HEK293T (cell line): ENCODE measurements at regions not wholly inside any gene's neighbourhood (a gene's known extent, or its start where the extent isn't known, plus 50 kb on each side); places are given as distances from the start of the nearest gene placed in this dataset.

Experiments used
- ARNT ChIP-seq: fragments of 450-650 bp; IDR thresholded peaks from 2 replicates; pipeline ENCODE4 v1.6.1; 2017; ENCODE audit warnings: mild to moderate bottlenecking
- FOXA1 ChIP-seq: fragments of 450-650 bp; IDR thresholded peaks from 2 replicates; pipeline ENCODE4 v1.6.1; 2016; ENCODE audit warnings: mild to moderate bottlenecking
- FOXM1 ChIP-seq: fragments of 450-650 bp; IDR thresholded peaks from 2 replicates; pipeline ENCODE4 v1.6.1; 2017; ENCODE audit warnings: mild to moderate bottlenecking, borderline replicate concordance
- LEF1 ChIP-seq: fragments of 450-650 bp; IDR thresholded peaks from 2 replicates; pipeline ENCODE4 v1.6.1; 2017; ENCODE audit warnings: mild to moderate bottlenecking, borderline replicate concordance
- SP1 ChIP-seq: fragments of 450-650 bp; IDR thresholded peaks from 2 replicates; pipeline ENCODE4 v1.6.1; 2017
- ZNF384 ChIP-seq: fragments of 450-650 bp; IDR thresholded peaks from 2 replicates; pipeline ENCODE4 v1.6.1; 2016
- TF ChIP-seq, protein P1 (sequence below): fragments of 450-650 bp; IDR thresholded peaks from 2 replicates; pipeline ENCODE4 v1.6.1; 2016

DNA sequence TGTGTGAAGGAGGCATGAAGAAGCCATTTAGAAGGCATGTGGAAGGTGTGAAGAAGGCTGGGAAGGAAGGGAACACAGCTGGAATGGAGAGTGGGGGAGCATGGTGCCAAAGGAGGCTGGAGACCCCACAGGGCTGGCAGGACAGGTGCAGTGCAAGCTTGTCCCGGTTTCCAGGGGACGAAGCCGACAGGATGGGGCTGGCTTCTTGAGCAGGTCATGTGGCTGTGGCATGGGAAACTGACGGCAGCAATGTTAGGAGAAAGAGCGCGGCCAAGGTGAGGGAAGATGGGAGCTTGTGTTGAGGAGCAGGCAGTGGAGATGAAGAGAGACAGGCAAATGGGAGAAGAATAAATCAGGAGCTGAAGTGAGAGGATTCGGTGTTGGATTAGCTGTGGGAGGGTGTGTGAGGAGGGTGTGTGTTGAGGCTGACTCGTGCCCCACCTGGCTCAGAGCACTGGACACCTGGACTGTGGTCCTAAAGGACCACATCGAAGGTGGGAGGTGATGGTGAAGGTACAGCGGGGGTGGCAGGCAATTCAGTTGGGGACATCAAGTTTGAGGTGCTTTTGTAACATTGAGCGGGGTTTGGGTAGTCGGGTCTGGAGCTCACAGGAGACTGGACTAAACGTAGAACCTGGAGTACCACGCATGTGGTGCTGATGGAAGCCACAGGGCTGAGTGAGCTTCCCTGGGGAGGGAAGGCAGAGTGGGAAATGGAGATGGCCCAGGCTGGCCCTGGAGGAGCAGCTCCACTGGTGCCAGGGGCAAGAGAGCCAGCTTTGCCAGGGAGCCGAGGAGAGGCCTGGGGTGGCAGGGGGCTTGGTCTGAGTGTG is 165.6 kb upstream of the HDAC4 start:
- TF ChIP-seq FOXM1: no peak
- no peak for TF ChIP-seq FOXA1
- TF ChIP-seq ARNT: no peak
- no peak for TF ChIP-seq SP1
- TF ChIP-seq LEF1: no peak
- TF ChIP-seq, protein P1, sequence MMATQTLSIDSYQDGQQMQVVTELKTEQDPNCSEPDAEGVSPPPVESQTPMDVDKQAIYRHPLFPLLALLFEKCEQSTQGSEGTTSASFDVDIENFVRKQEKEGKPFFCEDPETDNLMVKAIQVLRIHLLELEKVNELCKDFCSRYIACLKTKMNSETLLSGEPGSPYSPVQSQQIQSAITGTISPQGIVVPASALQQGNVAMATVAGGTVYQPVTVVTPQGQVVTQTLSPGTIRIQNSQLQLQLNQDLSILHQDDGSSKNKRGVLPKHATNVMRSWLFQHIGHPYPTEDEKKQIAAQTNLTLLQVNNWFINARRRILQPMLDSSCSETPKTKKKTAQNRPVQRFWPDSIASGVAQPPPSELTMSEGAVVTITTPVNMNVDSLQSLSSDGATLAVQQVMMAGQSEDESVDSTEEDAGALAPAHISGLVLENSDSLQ: no peak
- TF ChIP-seq ZNF384: no peak
